Kidney (tissue), 13 donors: ENCODE measurements at regions not wholly inside any gene's neighbourhood (a gene's known extent, or its start where the extent isn't known, plus 50 kb on each side); places are given as distances from the start of the nearest gene placed in this dataset.

Source experiments
- DNase-seq, 5 donors: peaks; one replicate each; pipeline ENCODE4 v3.0.0-alpha.2; 2013 to 2020
- FAIRE-seq: peaks from 2 replicates; lab custom pipeline; 2012; peaks lifted over from hg19 to GRCh38; lab: Jason Lieb, UNC
- H3K27ac ChIP-seq, 2 donors: one replicate each; pipeline ENCODE4 v1.7.0; 2013; ENCODE audit warnings: low read depth in 2 of 2, low read length in 2 of 2, inconsistent platforms in 1 of 2
- H3K27me3 ChIP-seq: one replicate; pipeline ENCODE4 v1.7.1; 2013; ENCODE audit warnings: low read length, inconsistent platforms; ENCODE audit not compliant: control insufficient read depth, insufficient read depth
- H3K36me3 ChIP-seq, 3 donors: one replicate each; pipeline versions ENCODE4 v1.7.0 to v1.7.1; 2013; ENCODE audit warnings: low read length in 3 of 3, control low read depth in 1 of 3, inconsistent platforms in 1 of 3; ENCODE audit not compliant: insufficient read depth in 3 of 3, control insufficient read depth in 2 of 3
- H3K4me1 ChIP-seq, 3 donors: one replicate each; pipeline versions ENCODE4 v1.7.0 to v1.7.1; 2013; ENCODE audit warnings: low read length in 3 of 3, inconsistent platforms in 1 of 3, low read depth in 1 of 3; ENCODE audit not compliant: control insufficient read depth in 2 of 3, insufficient read depth in 2 of 3
- H3K4me3 ChIP-seq, 3 donors: one replicate each; pipeline versions ENCODE4 v1.7.0 to v1.8.1; 2013; ENCODE audit warnings: low read length in 3 of 3, control low read depth in 1 of 3, inconsistent platforms in 1 of 3
- H3K9ac ChIP-seq, 3 donors: one replicate each; pipeline versions ENCODE4 v1.7.0 to v1.7.1; 2013; ENCODE audit warnings: low read length in 3 of 3, control low read depth in 1 of 3, inconsistent platforms in 1 of 3
- H3K9me3 ChIP-seq, 3 donors: one replicate each; pipeline versions ENCODE4 v1.7.0 to v1.7.1; 2013; ENCODE audit warnings: low read length in 3 of 3, control low read depth in 1 of 3, inconsistent platforms in 1 of 3; ENCODE audit not compliant: control insufficient read depth in 2 of 3, insufficient read depth in 1 of 3
- CTCF ChIP-seq: IDR thresholded peaks from 3 replicates; pipeline ENCODE4 v1.5.1; 2012; ENCODE audit warnings: mild to moderate bottlenecking, moderate library complexity, borderline replicate concordance; ENCODE audit not compliant: insufficient read depth; ENCODE audit errors: extremely low read depth
- intact Hi-C: fragments of 100-400 bp; cut with DNase I; formaldehyde crosslinking; loops from one replicate; pipeline ENCODE4 v1.11.1; 2022
- donor health status: control.
- donor health status: control.
- donor health status: control.
- donor health status: control.
- donor health status: control.
- donor health status: DM: yes; HTN: yes; CAD: no.
- donor health status: Normal renal cell carcinoma (clear cell type).

- Histone ChIP-seq H3K36me3 (no peaks in the 10 kb centered on the region), H3K9me3 (no peaks in the 10 kb centered on the region), H3K4me1 (no peaks in the 10 kb centered on the region), H3K9ac (no peak overlapping the region), H3K4me3 (no peak overlapping the region), H3K27me3 (no peaks in the 10 kb centered on the region), H3K27ac (no peak overlapping the region)
- TF ChIP-seq CTCF = no peak
- intact Hi-C loops = no loop called here
- DNase-seq (no peak), FAIRE-seq (no peak)
Observed at GRCh38 chr4:138398322-138398721, 156.2 kb upstream of the SLC7A11 start.

GRCh38 chr4:138393886-138394610 lies 151.9 kb upstream of the SLC7A11 start:
- DNase-seq = peak in 2 of 5 donors; percentile 43 to 60
- no peak for FAIRE-seq

GRCh38 chr4:138392751-138393308 lies 150.7 kb upstream of the SLC7A11 start:
- Histone ChIP-seq H3K9me3 (no peaks in the 10 kb centered on the region), H3K4me1 (no peaks in the 10 kb centered on the region), H3K27me3 (no peaks in the 10 kb centered on the region), H3K9ac (no peak overlapping the region), H3K36me3 (no peaks in the 10 kb centered on the region), H3K4me3 (no peak overlapping the region), H3K27ac (no peak overlapping the region)
- no peak for FAIRE-seq
- intact Hi-C loops = no loop called here
- DNase-seq = no peak
- no peak for TF ChIP-seq CTCF

More at GRCh38 chr4:138393886-138394610, 151.9 kb upstream of the SLC7A11 start:
- Histone ChIP-seq H3K9me3 (no peaks in the 10 kb centered on the region), H3K27ac (no peak overlapping the region), H3K36me3 (no peaks in the 10 kb centered on the region), H3K4me1 (no peaks in the 10 kb centered on the region), H3K27me3 (no peaks in the 10 kb centered on the region), H3K4me3 (no peak overlapping the region), H3K9ac (no peak overlapping the region)
- TF ChIP-seq CTCF = no peak
- intact Hi-C loops = no loop called here
